ENCODE measurements at regions not wholly inside any gene's neighbourhood (a gene's known extent, or its start where the extent isn't known, plus 50 kb on each side); places are given as distances from the start of the nearest gene placed in this dataset.

DNA sequence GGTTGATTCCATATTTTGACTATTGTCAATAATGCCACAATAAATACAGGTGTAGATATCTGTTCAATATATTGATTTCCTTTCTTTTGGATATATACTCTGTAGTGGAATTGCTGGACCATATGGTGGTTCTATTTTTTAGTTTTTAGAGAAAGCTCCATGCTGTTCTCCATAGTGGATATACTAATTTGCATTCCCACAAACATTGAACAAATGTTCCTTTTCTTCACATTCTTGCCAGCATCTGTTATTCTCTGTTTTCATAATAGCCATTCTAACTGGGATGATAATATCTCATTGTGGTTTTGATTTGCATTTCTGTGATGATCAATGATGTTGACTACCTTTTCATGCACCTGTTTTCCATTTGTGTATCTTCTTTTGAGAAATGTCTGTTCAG lies 973.7 kb downstream of the REEP3 start:
- Histone ChIP-seq H3K27me3 (ENCODE audit: control insufficient read depth in 1 of 2, insufficient read depth in 1 of 2, low read length in 2 of 2) (no peaks in the 10 kb centered on the region), H3K4me2 (ENCODE audit: low read length, poor library complexity, severe bottlenecking) (no peak overlapping the region), H3K36me3 (ENCODE audit: control insufficient read depth in 1 of 2, insufficient read depth in 2 of 2, low read depth in 1 of 2, low read length in 2 of 2) (no peaks in the 10 kb centered on the region), H3K4me1 (ENCODE audit: control insufficient read depth, insufficient read depth, low read depth, low read length) (no peaks in the 10 kb centered on the region), H3K79me1 (replicated peaks; ENCODE audit: low read length, poor library complexity, severe bottlenecking) (no peaks in the 10 kb centered on the region), H2AK5ac (ENCODE audit: low read length, severe bottlenecking) (no peak overlapping the region), H3K9ac (ENCODE audit: low read length) (no peak overlapping the region), H2BK12ac (ENCODE audit: low read length in 2 of 2) (no peak overlapping the region), H3K4me3 (ENCODE audit: insufficient read depth in 1 of 2, low read depth in 1 of 2, low read length in 2 of 2) (no peak overlapping the region), H2AFZ (ENCODE audit: low read depth, low read length) (no peak overlapping the region), H3K27ac (ENCODE audit: low read length, poor library complexity, severe bottlenecking) (no peak overlapping the region), H3K4ac (ENCODE audit: low read depth in 1 of 2, low read length in 2 of 2) (no peak overlapping the region), H4K91ac (ENCODE audit: low read length) (no peak overlapping the region), H4K8ac (ENCODE audit: low read length) (no peak overlapping the region), H2BK120ac (ENCODE audit: low read depth, low read length) (no peak overlapping the region), H3K9me3 (ENCODE audit: control insufficient read depth, low read length) (no peaks in the 10 kb centered on the region), H2BK15ac (ENCODE audit: low read depth, poor library complexity, severe bottlenecking) (no peak overlapping the region), H3K14ac (ENCODE audit: low read length in 2 of 2) (no peak overlapping the region), H3K23ac (ENCODE audit: low read length in 2 of 2) (no peak overlapping the region), H3K18ac (ENCODE audit: low read depth in 1 of 2, low read length in 2 of 2) (no peak overlapping the region), H2BK5ac (ENCODE audit: low read depth, low read length, poor library complexity, severe bottlenecking) (no peak overlapping the region)
- no peak for DNase-seq

GRCh38 chr10:64497306-64497705 lies 976.1 kb downstream of the REEP3 start:
- Histone ChIP-seq H3K27ac (ENCODE audit: low read length, poor library complexity, severe bottlenecking) (no peak overlapping the region), H3K18ac (ENCODE audit: low read depth in 1 of 2, low read length in 2 of 2) (no peak overlapping the region), H3K4me1 (ENCODE audit: control insufficient read depth, insufficient read depth, low read depth, low read length) (no peaks in the 10 kb centered on the region), H2BK5ac (ENCODE audit: low read depth, low read length, poor library complexity, severe bottlenecking) (no peak overlapping the region), H4K91ac (ENCODE audit: low read length) (no peak overlapping the region), H3K9ac (ENCODE audit: low read length) (no peak overlapping the region), H3K9me3 (ENCODE audit: control insufficient read depth, low read length) (no peaks in the 10 kb centered on the region), H3K14ac (ENCODE audit: low read length in 2 of 2) (no peak overlapping the region), H4K8ac (ENCODE audit: low read length) (no peak overlapping the region), H2BK120ac (ENCODE audit: low read depth, low read length) (no peak overlapping the region), H3K27me3 (ENCODE audit: control insufficient read depth in 1 of 2, insufficient read depth in 1 of 2, low read length in 2 of 2) (no peaks in the 10 kb centered on the region), H3K4me2 (ENCODE audit: low read length, poor library complexity, severe bottlenecking) (no peak overlapping the region), H3K23ac (ENCODE audit: low read length in 2 of 2) (no peak overlapping the region), H3K4ac (ENCODE audit: low read depth in 1 of 2, low read length in 2 of 2) (no peak overlapping the region), H2AFZ (ENCODE audit: low read depth, low read length) (no peak overlapping the region), H2BK15ac (ENCODE audit: low read depth, poor library complexity, severe bottlenecking) (no peak overlapping the region), H3K4me3 (ENCODE audit: insufficient read depth in 1 of 2, low read depth in 1 of 2, low read length in 2 of 2) (no peak overlapping the region), H3K36me3 (ENCODE audit: control insufficient read depth in 1 of 2, insufficient read depth in 2 of 2, low read depth in 1 of 2, low read length in 2 of 2) (no peaks in the 10 kb centered on the region), H2BK12ac (ENCODE audit: low read length in 2 of 2) (no peak overlapping the region), H3K79me1 (replicated peaks; ENCODE audit: low read length, poor library complexity, severe bottlenecking) (no peaks in the 10 kb centered on the region), H2AK5ac (ENCODE audit: low read length, severe bottlenecking) (no peak overlapping the region)
- DNase-seq, result no peak
- 92% methylated on average over 4 of the region's 8 CpGs for WGBS

- Histone ChIP-seq H4K91ac (ENCODE audit: low read length) (no peak overlapping the region), H3K4me3 (ENCODE audit: insufficient read depth in 1 of 2, low read depth in 1 of 2, low read length in 2 of 2) (no peak overlapping the region), H2BK5ac (ENCODE audit: low read depth, low read length, poor library complexity, severe bottlenecking) (no peak overlapping the region), H3K27me3 (ENCODE audit: control insufficient read depth in 1 of 2, insufficient read depth in 1 of 2, low read length in 2 of 2) (no peaks in the 10 kb centered on the region), H3K79me1 (replicated peaks; ENCODE audit: low read length, poor library complexity, severe bottlenecking) (no peaks in the 10 kb centered on the region), H3K4ac (ENCODE audit: low read depth in 1 of 2, low read length in 2 of 2) (no peak overlapping the region), H3K9ac (ENCODE audit: low read length) (no peak overlapping the region), H4K8ac (ENCODE audit: low read length) (no peak overlapping the region), H2AFZ (ENCODE audit: low read depth, low read length) (no peak overlapping the region), H3K4me2 (ENCODE audit: low read length, poor library complexity, severe bottlenecking) (no peak overlapping the region), H3K4me1 (ENCODE audit: control insufficient read depth, insufficient read depth, low read depth, low read length) (no peaks in the 10 kb centered on the region), H3K36me3 (ENCODE audit: control insufficient read depth in 1 of 2, insufficient read depth in 2 of 2, low read depth in 1 of 2, low read length in 2 of 2) (no peaks in the 10 kb centered on the region), H3K23ac (ENCODE audit: low read length in 2 of 2) (no peak overlapping the region), H2AK5ac (ENCODE audit: low read length, severe bottlenecking) (no peak overlapping the region), H3K18ac (ENCODE audit: low read depth in 1 of 2, low read length in 2 of 2) (no peak overlapping the region), H2BK12ac (ENCODE audit: low read length in 2 of 2) (no peak overlapping the region), H3K14ac (ENCODE audit: low read length in 2 of 2) (no peak overlapping the region), H3K27ac (ENCODE audit: low read length, poor library complexity, severe bottlenecking) (no peak overlapping the region), H2BK15ac (ENCODE audit: low read depth, poor library complexity, severe bottlenecking) (no peak overlapping the region), H3K9me3 (ENCODE audit: control insufficient read depth, low read length) (no peaks in the 10 kb centered on the region), H2BK120ac (ENCODE audit: low read depth, low read length) (no peak overlapping the region)
- no peak for DNase-seq
These were observed 980.6 kb downstream of the REEP3 start for GRCh38 chr10:64501807-64502206.

DNA sequence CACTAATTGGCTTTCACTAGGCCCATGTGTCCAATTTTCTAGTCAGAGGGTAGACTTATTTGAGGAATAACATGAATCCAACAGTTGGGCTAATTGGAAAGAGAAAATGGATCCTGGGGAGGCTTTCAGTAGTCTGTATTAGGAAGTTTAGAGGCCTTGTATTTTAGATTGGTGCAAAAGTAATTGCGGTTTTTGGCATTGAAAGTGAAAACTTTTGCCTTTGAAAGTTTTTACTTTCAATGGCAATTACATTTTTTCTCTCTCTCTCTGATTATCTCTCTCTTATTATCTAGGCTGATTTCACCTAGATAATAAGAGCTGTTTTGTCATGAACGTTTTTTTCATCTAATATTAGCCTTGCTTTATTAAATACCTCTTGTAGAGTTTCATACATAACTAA lies 981.7 kb downstream of the REEP3 start:
- Histone ChIP-seq H3K4me1 (ENCODE audit: control insufficient read depth, insufficient read depth, low read depth, low read length) (no peaks in the 10 kb centered on the region), H4K91ac (ENCODE audit: low read length) (no peak overlapping the region), H3K4ac (ENCODE audit: low read depth in 1 of 2, low read length in 2 of 2) (no peak overlapping the region), H3K27me3 (ENCODE audit: control insufficient read depth in 1 of 2, insufficient read depth in 1 of 2, low read length in 2 of 2) (no peaks in the 10 kb centered on the region), H3K4me3 (ENCODE audit: insufficient read depth in 1 of 2, low read depth in 1 of 2, low read length in 2 of 2) (no peak overlapping the region), H3K9me3 (ENCODE audit: control insufficient read depth, low read length) (no peaks in the 10 kb centered on the region), H2BK120ac (ENCODE audit: low read depth, low read length) (no peak overlapping the region), H2AK5ac (ENCODE audit: low read length, severe bottlenecking) (no peak overlapping the region), H3K18ac (ENCODE audit: low read depth in 1 of 2, low read length in 2 of 2) (no peak overlapping the region), H3K14ac (ENCODE audit: low read length in 2 of 2) (no peak overlapping the region), H3K27ac (ENCODE audit: low read length, poor library complexity, severe bottlenecking) (no peak overlapping the region), H2BK15ac (ENCODE audit: low read depth, poor library complexity, severe bottlenecking) (no peak overlapping the region), H3K79me1 (replicated peaks; ENCODE audit: low read length, poor library complexity, severe bottlenecking) (no peaks in the 10 kb centered on the region), H2BK12ac (ENCODE audit: low read length in 2 of 2) (no peak overlapping the region), H3K23ac (ENCODE audit: low read length in 2 of 2) (no peak overlapping the region), H2AFZ (ENCODE audit: low read depth, low read length) (no peak overlapping the region), H4K8ac (ENCODE audit: low read length) (no peak overlapping the region), H3K36me3 (ENCODE audit: control insufficient read depth in 1 of 2, insufficient read depth in 2 of 2, low read depth in 1 of 2, low read length in 2 of 2) (no peaks in the 10 kb centered on the region), H3K9ac (ENCODE audit: low read length) (no peak overlapping the region), H2BK5ac (ENCODE audit: low read depth, low read length, poor library complexity, severe bottlenecking) (no peak overlapping the region), H3K4me2 (ENCODE audit: low read length, poor library complexity, severe bottlenecking) (no peak overlapping the region)
- no peak for DNase-seq
- WGBS, result no CpG with 5 or more reads among the region's 2 CpGs

All from mesenchymal stem cell (in vitro differentiated cells and primary cell).